ENCODE measurements at regions not wholly inside any gene's neighbourhood (a gene's known extent, or its start where the extent isn't known, plus 50 kb on each side); places are given as distances from the start of the nearest gene placed in this dataset.
A peak's percentile ranks its signal among the peaks of the same experiment; 100 is the strongest.

GRCh38 chr12:59432057-59432456 is 163.8 kb upstream of the SLC16A7 start:
- no peak for TF ChIP-seq CTCF (conservative IDR thresholded peaks at IDR 0.05; ENCODE audit: low read length)
- TF ChIP-seq EZH2phosphoT487 (IDR thresholded peaks at IDR 0.05; ENCODE audit: borderline replicate concordance): no peak
- Histone ChIP-seq H3K9me3 (ENCODE audit: insufficient read depth, low read depth, low read length) (no peaks in the 10 kb centered on the region), H4K20me1 (ENCODE audit: insufficient read depth, low read length, poor library complexity, severe bottlenecking) (no peaks in the 10 kb centered on the region), H3F3A (ENCODE audit: low read depth) (no peaks in the 10 kb centered on the region), H3K36me3 (ENCODE audit: insufficient read depth, low read length) (no peaks in the 10 kb centered on the region), H3K9ac (ENCODE audit: low read depth, low read length, poor library complexity, severe bottlenecking) (no peak overlapping the region), H3K9me2 (replicated peaks; ENCODE audit: low read depth, low read length) (no peaks in the 10 kb centered on the region), H3K4me2 (ENCODE audit: low read depth, low read length, poor library complexity, severe bottlenecking) (no peak overlapping the region), H3K79me2 (ENCODE audit: insufficient read depth, low read length) (no peaks in the 10 kb centered on the region), H3K27me3 (ENCODE audit: insufficient read depth, low read length, poor library complexity, severe bottlenecking) (no peaks in the 10 kb centered on the region), H3K4me1 (ENCODE audit: insufficient read depth, low read length, poor library complexity, severe bottlenecking) (no peaks in the 10 kb centered on the region), H2AFZ (ENCODE audit: low read length) (peak overlapping the region; percentile 7; the same call in 1 of the 2 replicates), H3K4me3 (ENCODE audit: low read length, poor library complexity, severe bottlenecking) (no peak overlapping the region)

- Histone ChIP-seq H3K36me3 (ENCODE audit: insufficient read depth, low read length) (no peaks in the 10 kb centered on the region), H2AFZ (ENCODE audit: low read length) (no peak overlapping the region; the same call in 1 of the 2 replicates), H3K79me2 (ENCODE audit: insufficient read depth, low read length) (no peaks in the 10 kb centered on the region), H3F3A (ENCODE audit: low read depth) (no peaks in the 10 kb centered on the region), H3K9me2 (replicated peaks; ENCODE audit: low read depth, low read length) (no peaks in the 10 kb centered on the region), H3K4me2 (ENCODE audit: low read depth, low read length, poor library complexity, severe bottlenecking) (no peak overlapping the region), H4K20me1 (ENCODE audit: insufficient read depth, low read length, poor library complexity, severe bottlenecking) (no peaks in the 10 kb centered on the region), H3K9ac (ENCODE audit: low read depth, low read length, poor library complexity, severe bottlenecking) (no peak overlapping the region), H3K4me3 (ENCODE audit: low read length, poor library complexity, severe bottlenecking) (no peak overlapping the region), H3K4me1 (ENCODE audit: insufficient read depth, low read length, poor library complexity, severe bottlenecking) (no peaks in the 10 kb centered on the region), H3K9me3 (ENCODE audit: insufficient read depth, low read depth, low read length) (no peaks in the 10 kb centered on the region), H3K27me3 (ENCODE audit: insufficient read depth, low read length, poor library complexity, severe bottlenecking) (no peaks in the 10 kb centered on the region)
- peak; percentile 46 for TF ChIP-seq CTCF (conservative IDR thresholded peaks at IDR 0.05; ENCODE audit: low read length)
- TF ChIP-seq EZH2phosphoT487 (IDR thresholded peaks at IDR 0.05; ENCODE audit: borderline replicate concordance): no peak
Measured at GRCh38 chr12:59431266-59431665, 164.6 kb upstream of the SLC16A7 start.

GRCh38 chr12:59429766-59430165 is 166.1 kb upstream of the SLC16A7 start:
- Histone ChIP-seq H3K4me2 (ENCODE audit: low read depth, low read length, poor library complexity, severe bottlenecking) (no peak overlapping the region), H3K27me3 (ENCODE audit: insufficient read depth, low read length, poor library complexity, severe bottlenecking) (no peaks in the 10 kb centered on the region), H3K9ac (ENCODE audit: low read depth, low read length, poor library complexity, severe bottlenecking) (no peak overlapping the region), H3K9me3 (ENCODE audit: insufficient read depth, low read depth, low read length) (no peaks in the 10 kb centered on the region), H3K9me2 (replicated peaks; ENCODE audit: low read depth, low read length) (no peaks in the 10 kb centered on the region), H3F3A (ENCODE audit: low read depth) (no peaks in the 10 kb centered on the region), H2AFZ (ENCODE audit: low read length) (no peak overlapping the region), H3K4me3 (ENCODE audit: low read length, poor library complexity, severe bottlenecking) (no peak overlapping the region), H3K4me1 (ENCODE audit: insufficient read depth, low read length, poor library complexity, severe bottlenecking) (no peaks in the 10 kb centered on the region), H4K20me1 (ENCODE audit: insufficient read depth, low read length, poor library complexity, severe bottlenecking) (no peaks in the 10 kb centered on the region), H3K79me2 (ENCODE audit: insufficient read depth, low read length) (no peaks in the 10 kb centered on the region), H3K36me3 (ENCODE audit: insufficient read depth, low read length) (no peaks in the 10 kb centered on the region)
- TF ChIP-seq EZH2phosphoT487 (IDR thresholded peaks at IDR 0.05; ENCODE audit: borderline replicate concordance) (no peak), CTCF (conservative IDR thresholded peaks at IDR 0.05; ENCODE audit: low read length) (no peak)
